Cardiac fibroblast (primary cell): ENCODE measurements at regions not wholly inside any gene's neighbourhood (a gene's known extent, or its start where the extent isn't known, plus 50 kb on each side); places are given as distances from the start of the nearest gene placed in this dataset.

Experiments used
- DNase-seq, 2 donors: peaks; one replicate each; pipeline versions ENCODE4 v3.0.0 to v3.0.0-alpha.2; 2010; ENCODE audit warnings: low read depth in 2 of 2
- H3K4me3 ChIP-seq, 2 donors: replicated peaks in 1 of 2; 1 replicate in 1 of 2; 2 replicates in 1 of 2; pipeline ENCODE4 v1.5.1; 2011; ENCODE audit warnings: low read depth in 2 of 2, low read length in 2 of 2, mild to moderate bottlenecking in 2 of 2, moderate library complexity in 1 of 2
- TF ChIP-seq, protein P1 (sequence below): IDR thresholded peaks from one replicate; pipeline ENCODE4 v1.5.1; 2011; ENCODE audit warnings: low read depth, mild to moderate bottlenecking, low read length, inconsistent platforms

DNA sequence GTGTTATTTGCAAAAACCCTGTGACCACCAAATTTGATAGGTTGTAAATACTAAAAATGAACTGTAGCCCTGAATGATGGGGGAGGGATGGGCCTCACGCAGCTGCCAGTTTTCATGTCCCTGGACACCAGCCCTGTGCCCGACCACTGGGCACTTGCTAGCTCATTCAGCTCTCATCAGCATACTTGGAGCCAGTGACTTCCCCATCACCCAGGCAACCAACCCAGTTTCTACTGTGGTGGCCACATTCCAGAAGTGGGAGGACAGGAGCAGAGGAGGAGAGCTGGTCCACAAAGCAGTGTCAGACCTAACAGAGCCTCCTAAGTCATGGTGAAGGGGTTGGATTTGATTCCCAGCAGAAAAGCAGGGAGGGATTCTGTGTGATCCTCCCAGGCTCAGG lies 128.2 kb downstream of the CPEB2 start:
- H3K4me3 ChIP-seq, result no peak overlapping the region
- TF ChIP-seq, protein P1, sequence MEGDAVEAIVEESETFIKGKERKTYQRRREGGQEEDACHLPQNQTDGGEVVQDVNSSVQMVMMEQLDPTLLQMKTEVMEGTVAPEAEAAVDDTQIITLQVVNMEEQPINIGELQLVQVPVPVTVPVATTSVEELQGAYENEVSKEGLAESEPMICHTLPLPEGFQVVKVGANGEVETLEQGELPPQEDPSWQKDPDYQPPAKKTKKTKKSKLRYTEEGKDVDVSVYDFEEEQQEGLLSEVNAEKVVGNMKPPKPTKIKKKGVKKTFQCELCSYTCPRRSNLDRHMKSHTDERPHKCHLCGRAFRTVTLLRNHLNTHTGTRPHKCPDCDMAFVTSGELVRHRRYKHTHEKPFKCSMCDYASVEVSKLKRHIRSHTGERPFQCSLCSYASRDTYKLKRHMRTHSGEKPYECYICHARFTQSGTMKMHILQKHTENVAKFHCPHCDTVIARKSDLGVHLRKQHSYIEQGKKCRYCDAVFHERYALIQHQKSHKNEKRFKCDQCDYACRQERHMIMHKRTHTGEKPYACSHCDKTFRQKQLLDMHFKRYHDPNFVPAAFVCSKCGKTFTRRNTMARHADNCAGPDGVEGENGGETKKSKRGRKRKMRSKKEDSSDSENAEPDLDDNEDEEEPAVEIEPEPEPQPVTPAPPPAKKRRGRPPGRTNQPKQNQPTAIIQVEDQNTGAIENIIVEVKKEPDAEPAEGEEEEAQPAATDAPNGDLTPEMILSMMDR, result no peak
- no peak for DNase-seq

- H3K4me3 ChIP-seq, result no peak overlapping the region
- TF ChIP-seq, protein P1, result no peak
- DNase-seq, result peak in 1 of 2 donors; percentile 9
These were observed 129.3 kb downstream of the CPEB2 start for GRCh38 chr4:15131551-15131950.

- H3K4me3 ChIP-seq, result no peak overlapping the region
- TF ChIP-seq, protein P1, result no peak
- DNase-seq, result no peak
These were observed 130.5 kb downstream of the CPEB2 start for GRCh38 chr4:15132739-15133138.

DNA sequence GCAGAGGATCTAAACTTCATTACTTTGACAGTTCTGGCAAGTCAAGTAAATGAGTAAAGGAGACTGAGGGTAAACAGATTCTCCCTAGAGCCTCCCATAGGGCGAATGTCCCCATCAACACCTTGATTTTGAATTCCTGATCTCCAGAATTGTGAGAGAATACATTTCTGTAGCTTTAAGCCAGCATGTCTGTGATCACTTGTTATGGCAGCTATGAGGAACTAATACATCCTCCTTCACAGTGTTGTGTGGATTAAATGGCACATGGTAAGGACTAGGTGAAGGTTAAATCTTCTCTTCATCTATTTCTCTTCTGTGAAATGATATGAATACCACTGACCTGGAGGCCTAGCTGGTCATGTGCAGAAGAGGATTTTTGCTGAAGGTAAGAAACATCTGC lies 137.3 kb downstream of the CPEB2 start:
- no peak for DNase-seq
- H3K4me3 ChIP-seq, result no peak overlapping the region
- TF ChIP-seq, protein P1, result no peak

GRCh38 chr4:15142201-15142600 lies 139.9 kb downstream of the CPEB2 start:
- DNase-seq, result no peak
- TF ChIP-seq, protein P1, result no peak
- H3K4me3 ChIP-seq, result no peak overlapping the region

GRCh38 chr4:15143551-15143950 lies 141.3 kb downstream of the CPEB2 start:
- TF ChIP-seq, protein P1, result no peak
- DNase-seq, result no peak
- H3K4me3 ChIP-seq, result no peak overlapping the region

- TF ChIP-seq, protein P1, result peak; percentile 3
- no peak overlapping the region for H3K4me3 ChIP-seq
- DNase-seq, result peak in 1 of 2 donors; percentile 28
These were observed 142.1 kb downstream of the CPEB2 start for GRCh38 chr4:15144249-15144966.
